Upper lobe of left lung (tissue), 6 donors: ENCODE measurements at regions not wholly inside any gene's neighbourhood (a gene's known extent, or its start where the extent isn't known, plus 50 kb on each side); places are given as distances from the start of the nearest gene placed in this dataset.
"Not testable (repeated sequence)": the region's sequence is repeated elsewhere in the genome, so short reads cannot be mapped to it uniquely, and the experiment has no call there.

Experiments
- ATAC-seq, 2 donors: fragments of 200-7000 bp; cut with Tn5 transposase; one replicate each; pipeline ENCODE4 v1.9.1; 2022; ENCODE audit warnings: mild to moderate bottlenecking in 2 of 2, moderate library complexity in 2 of 2; ENCODE audit not compliant: low FRiP score in 2 of 2
- DNase-seq, 2 donors: peaks; one replicate each; pipeline ENCODE4 v3.0.0-alpha.2; 2019 to 2020
- H3K27ac ChIP-seq, 4 donors: fragments of 200-600 bp; sonication (generic); one replicate each; pipeline ENCODE4 v1.5.1; 2016 to 2019
- H3K27me3 ChIP-seq, 4 donors: fragments of 200-600 bp; sonication (generic); one replicate each; pipeline ENCODE4 v1.5.1; 2017 to 2019
- H3K36me3 ChIP-seq, 4 donors: fragments of 200-600 bp; sonication (generic); one replicate each; pipeline ENCODE4 v1.5.1; 2016 to 2019
- H3K4me1 ChIP-seq, 4 donors: fragments of 200-600 bp; sonication (generic); one replicate each; pipeline ENCODE4 v1.5.1; 2018 to 2019
- H3K4me3 ChIP-seq, 4 donors: fragments of 200-600 bp; sonication (generic); one replicate each; pipeline ENCODE4 v1.5.1; 2017 to 2019; ENCODE audit warnings: mild to moderate bottlenecking in 2 of 4, moderate library complexity in 1 of 4
- H3K9me3 ChIP-seq, 4 donors: fragments of 200-600 bp; sonication (generic); one replicate each; pipeline ENCODE4 v1.5.1; 2018 to 2019
- EP300 ChIP-seq, 4 donors: sonication (generic); formaldehyde crosslinking; IDR thresholded peaks; one replicate each; pipeline ENCODE4 v1.5.1; 2017; ENCODE audit warnings: antibody characterized with exemption in 4 of 4, control low read depth in 2 of 4
- POLR2A ChIP-seq, 4 donors: fragments of 450-650 bp; IDR thresholded peaks; one replicate each; pipeline ENCODE4 v1.5.1; 2016 to 2017; ENCODE audit warnings: antibody characterized with exemption in 4 of 4, mild to moderate bottlenecking in 2 of 4
- POLR2AphosphoS5 ChIP-seq, 2 donors: sonication (generic); formaldehyde crosslinking; IDR thresholded peaks; one replicate each; pipeline ENCODE4 v1.5.1; 2017; ENCODE audit warnings: antibody characterized with exemption in 2 of 2
- WGBS, 2 donors: methylation state at CpG; one replicate each; pipeline ENCODE4 v1.1.5; 2017 to 2018; 5-methylcytosine and 5-hydroxymethylcytosine counted together
- TF ChIP-seq, protein P1 (sequence below), 6 experiments: fragments of 450-650 bp in 4 of 6; fragments of 200-600 bp in 2 of 6; sonication (generic) in 2 of 6; IDR thresholded peaks; one replicate each; pipeline ENCODE4 v1.5.1; 2016 to 2019; ENCODE audit warnings: antibody characterized with exemption in 6 of 6
- donor health status: DM: no; HTN: no; CAD: no; lungs with moderate emphysema.
- donor health status: DM: no; HTN: yes; CAD: no; lungs with severe emphysema.

GRCh38 chr4:64747919-64748715 lies 338.9 kb upstream of the TECRL start:
- peak in 1 of 2 donors; percentile 46 for DNase-seq
- no peaks in the 10 kb centered on the region for H3K27me3 ChIP-seq
- no peak overlapping the region for H3K27ac ChIP-seq
- TF ChIP-seq, protein P1, sequence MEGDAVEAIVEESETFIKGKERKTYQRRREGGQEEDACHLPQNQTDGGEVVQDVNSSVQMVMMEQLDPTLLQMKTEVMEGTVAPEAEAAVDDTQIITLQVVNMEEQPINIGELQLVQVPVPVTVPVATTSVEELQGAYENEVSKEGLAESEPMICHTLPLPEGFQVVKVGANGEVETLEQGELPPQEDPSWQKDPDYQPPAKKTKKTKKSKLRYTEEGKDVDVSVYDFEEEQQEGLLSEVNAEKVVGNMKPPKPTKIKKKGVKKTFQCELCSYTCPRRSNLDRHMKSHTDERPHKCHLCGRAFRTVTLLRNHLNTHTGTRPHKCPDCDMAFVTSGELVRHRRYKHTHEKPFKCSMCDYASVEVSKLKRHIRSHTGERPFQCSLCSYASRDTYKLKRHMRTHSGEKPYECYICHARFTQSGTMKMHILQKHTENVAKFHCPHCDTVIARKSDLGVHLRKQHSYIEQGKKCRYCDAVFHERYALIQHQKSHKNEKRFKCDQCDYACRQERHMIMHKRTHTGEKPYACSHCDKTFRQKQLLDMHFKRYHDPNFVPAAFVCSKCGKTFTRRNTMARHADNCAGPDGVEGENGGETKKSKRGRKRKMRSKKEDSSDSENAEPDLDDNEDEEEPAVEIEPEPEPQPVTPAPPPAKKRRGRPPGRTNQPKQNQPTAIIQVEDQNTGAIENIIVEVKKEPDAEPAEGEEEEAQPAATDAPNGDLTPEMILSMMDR (IDR thresholded peaks at IDR 0.05): no peak
- TF ChIP-seq EP300 (IDR thresholded peaks at IDR 0.05) (no peak), POLR2A (IDR thresholded peaks at IDR 0.05) (no peak), POLR2AphosphoS5 (IDR thresholded peaks at IDR 0.05) (no peak)
- peak in 1 of 2 donors; percentile 53 for ATAC-seq
- no peak overlapping the region for H3K4me3 ChIP-seq
- no peaks in the 10 kb centered on the region for H3K36me3 ChIP-seq
- no peaks in the 10 kb centered on the region for H3K4me1 ChIP-seq
- H3K9me3 ChIP-seq: no peaks in the 10 kb centered on the region
- WGBS, 2 donors: 86% methylated on average over 10 to 21 of the region's 21 CpGs

DNA sequence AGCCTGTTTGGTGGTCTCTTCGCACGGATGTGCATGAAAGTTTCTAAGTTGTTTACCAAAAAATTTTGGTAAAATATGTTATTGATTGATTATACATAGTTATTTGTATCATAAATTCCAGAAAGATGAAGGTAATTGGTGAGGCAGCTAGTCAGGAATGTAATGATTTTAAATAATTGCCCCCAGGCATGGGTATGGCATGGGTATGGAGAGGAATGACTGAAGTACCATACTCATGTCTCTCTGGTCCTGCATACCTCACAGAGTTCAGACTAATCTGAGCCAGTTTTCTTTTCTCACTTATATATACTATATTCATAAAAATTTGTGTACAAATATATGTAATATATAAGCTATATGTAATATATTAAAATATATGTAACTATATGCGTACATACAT lies 329.0 kb upstream of the TECRL start:
- Histone ChIP-seq H3K27me3 (no peaks in the 10 kb centered on the region), H3K36me3 (no peaks in the 10 kb centered on the region), H3K27ac (no peak overlapping the region), H3K9me3 (no peaks in the 10 kb centered on the region), H3K4me1 (no peaks in the 10 kb centered on the region), H3K4me3 (no peak overlapping the region)
- ATAC-seq (no peak), DNase-seq (no peak)
- no peak for TF ChIP-seq POLR2A (IDR thresholded peaks at IDR 0.05)
- TF ChIP-seq POLR2AphosphoS5 (IDR thresholded peaks at IDR 0.05): no peak
- no peak for TF ChIP-seq EP300 (IDR thresholded peaks at IDR 0.05)
- TF ChIP-seq, protein P1 (IDR thresholded peaks at IDR 0.05): no peak
- WGBS, 2 donors: 87 to 91% methylated on average over 3 of the region's 3 CpGs

GRCh38 chr4:64737854-64738138 lies 328.5 kb upstream of the TECRL start:
- not testable (repeated sequence) for H3K4me1 ChIP-seq, H3K27ac ChIP-seq, DNase-seq, H3K4me3 ChIP-seq, H3K27me3 ChIP-seq, H3K36me3 ChIP-seq, H3K9me3 ChIP-seq, ATAC-seq
- 44 to 63% methylated on average over 2 of the region's 2 CpGs for WGBS, 2 donors

- H3K4me1 ChIP-seq: no peaks in the 10 kb centered on the region
- no peak for ATAC-seq
- TF ChIP-seq, protein P1 (IDR thresholded peaks at IDR 0.05): no peak
Observed at GRCh38 chr4:64737026-64737853, 328.0 kb upstream of the TECRL start.

DNA sequence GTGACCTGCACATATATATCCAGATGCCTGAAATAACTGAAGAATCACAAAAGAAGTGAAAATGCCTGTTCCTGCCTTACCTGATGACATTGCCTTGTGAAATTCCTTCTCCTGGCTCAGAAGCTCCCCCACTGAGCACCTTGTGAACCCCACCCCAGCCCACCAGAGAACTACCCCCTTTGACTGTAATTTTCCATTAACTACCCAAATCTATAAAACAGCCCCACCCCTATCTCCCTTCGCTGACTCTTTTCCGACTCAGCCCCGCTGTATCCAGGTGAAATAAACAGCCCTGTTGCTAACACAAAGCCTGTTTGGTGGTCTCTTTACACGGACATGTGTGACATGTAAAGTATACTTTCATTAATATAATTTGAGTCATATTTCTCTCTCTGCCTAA lies 320.3 kb upstream of the TECRL start:
- H3K4me3 ChIP-seq: no peak overlapping the region
- DNase-seq (no peak), ATAC-seq (no peak)
- no peak overlapping the region for H3K27ac ChIP-seq
- no peak for TF ChIP-seq EP300 (IDR thresholded peaks at IDR 0.05)
- H3K4me1 ChIP-seq: no peaks in the 10 kb centered on the region
- H3K9me3 ChIP-seq: peaks cover 0 to 4% (median 0%) of the 10 kb centered on the region in 4 donors
- 31 to 54% methylated on average over 4 of the region's 4 CpGs for WGBS, 2 donors
- no peaks in the 10 kb centered on the region for H3K36me3 ChIP-seq
- no peaks in the 10 kb centered on the region for H3K27me3 ChIP-seq

More at GRCh38 chr4:64737026-64737853, 328.0 kb upstream of the TECRL start:
- Histone ChIP-seq H3K4me3 (no peak overlapping the region), H3K9me3 (peaks cover 0 to 4% (median 0%) of the 10 kb centered on the region in 4 donors), H3K27me3 (no peaks in the 10 kb centered on the region), H3K36me3 (no peaks in the 10 kb centered on the region), H3K27ac (no peak overlapping the region)
- WGBS, 2 donors: 64 to 83% methylated on average over 2 of the region's 2 CpGs
- DNase-seq: no peak
